ENCODE measurements at regions not wholly inside any gene's neighbourhood (a gene's known extent, or its start where the extent isn't known, plus 50 kb on each side); places are given as distances from the start of the nearest gene placed in this dataset.
"Not testable (repeated sequence)": the region's sequence is repeated elsewhere in the genome, so short reads cannot be mapped to it uniquely, and the experiment has no call there.

DNA sequence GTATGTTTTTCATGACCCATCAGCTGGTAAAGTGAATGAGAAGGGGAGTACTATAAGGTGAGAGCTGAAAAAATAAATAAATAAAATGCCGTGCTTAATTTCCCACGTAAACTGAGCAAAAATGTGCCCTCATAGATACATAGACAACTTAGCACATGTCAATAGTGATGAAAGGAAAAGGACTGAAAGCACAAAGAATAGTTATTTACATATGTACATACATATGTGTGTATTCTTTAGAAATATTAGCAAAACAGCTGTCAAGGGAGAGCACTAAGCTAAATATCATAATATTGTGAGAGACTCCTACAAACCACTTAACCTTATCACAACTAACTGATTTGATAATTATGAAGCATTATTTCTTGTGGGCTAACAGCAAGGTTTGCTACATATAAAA is 213.6 kb upstream of the FTMT start:
- Histone ChIP-seq H3K4me1 (peaks cover 0 to 7% (median 0%) of the 10 kb centered on the region in 4 donors), H3K27ac (no peak overlapping the region), H3K9me3 (no peaks in the 10 kb centered on the region), H3K27me3 (no peaks in the 10 kb centered on the region), H3K36me3 (no peaks in the 10 kb centered on the region), H3K4me3 (no peak overlapping the region)
- no peak for TF ChIP-seq CTCF (IDR thresholded peaks at IDR 0.05)
- intact Hi-C loops (cut with DNase I; ENCODE audit: low total_unique reads) = no loop called here
- DNase-seq = no peak

DNA sequence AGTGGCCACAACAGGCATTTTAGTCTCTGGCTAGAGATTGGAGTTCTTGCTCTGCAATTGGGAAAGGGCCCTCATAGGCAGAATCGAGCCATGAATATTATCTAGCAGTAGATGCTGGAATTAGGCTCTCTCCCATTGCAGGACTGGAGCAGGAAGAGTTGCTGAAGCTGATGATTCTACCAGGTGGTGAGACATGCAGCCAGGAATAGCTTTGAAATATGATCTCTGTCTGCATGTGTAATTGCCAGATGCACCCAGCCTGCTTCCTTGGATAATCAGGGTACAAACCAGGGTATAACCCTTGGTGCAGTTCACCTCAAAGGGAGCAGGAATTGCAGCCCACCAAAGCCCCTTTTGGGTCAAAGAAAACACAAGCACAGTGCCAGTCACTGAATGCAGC is 211.4 kb upstream of the FTMT start:
- no peak overlapping the region for H3K4me3 ChIP-seq
- no peaks in the 10 kb centered on the region for H3K36me3 ChIP-seq
- DNase-seq = no peak
- no peaks in the 10 kb centered on the region for H3K27me3 ChIP-seq
- no peak overlapping the region for H3K27ac ChIP-seq
- intact Hi-C loops (cut with DNase I; ENCODE audit: low total_unique reads) = no loop called here
- no peaks in the 10 kb centered on the region for H3K9me3 ChIP-seq
- H3K4me1 ChIP-seq = peaks cover 0 to under 1% (median 0%) of the 10 kb centered on the region in 4 donors
- TF ChIP-seq CTCF (IDR thresholded peaks at IDR 0.05) = no peak

GRCh38 chr5:121658221-121658620 is 193.5 kb upstream of the FTMT start:
- H3K4me1 ChIP-seq = no peaks in the 10 kb centered on the region
- H3K4me3 ChIP-seq = no peak overlapping the region
- no peaks in the 10 kb centered on the region for H3K27me3 ChIP-seq
- no peak for DNase-seq
- intact Hi-C loops (cut with DNase I; ENCODE audit: low total_unique reads) = no loop called here
- H3K27ac ChIP-seq = no peak overlapping the region
- H3K9me3 ChIP-seq = no peaks in the 10 kb centered on the region
- H3K36me3 ChIP-seq = no peaks in the 10 kb centered on the region
- TF ChIP-seq CTCF (IDR thresholded peaks at IDR 0.05) = no peak

DNA sequence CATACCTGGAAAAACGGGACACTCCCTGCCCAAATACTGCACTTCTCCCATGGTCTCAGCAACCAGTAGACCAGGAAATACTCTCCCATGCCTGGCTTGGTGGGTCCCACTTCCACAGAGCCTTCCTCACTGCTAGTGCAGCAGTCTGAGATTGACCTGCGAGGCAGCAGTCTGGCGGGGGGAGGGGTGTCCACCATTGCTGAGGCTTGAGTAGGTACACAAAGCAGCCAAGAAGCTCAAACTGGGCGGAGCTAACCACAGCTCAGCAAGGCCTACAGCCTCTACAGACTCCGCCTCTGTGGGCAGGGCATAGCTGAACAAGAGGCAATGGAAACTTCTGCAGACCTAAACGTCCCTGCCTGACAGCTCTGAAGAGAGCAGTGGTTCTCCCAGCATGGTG is 191.5 kb upstream of the FTMT start:
- intact Hi-C loops (cut with DNase I; ENCODE audit: low total_unique reads) = no loop called here
- TF ChIP-seq CTCF (IDR thresholded peaks at IDR 0.05) = no peak
- no peak overlapping the region for H3K27ac ChIP-seq
- H3K9me3 ChIP-seq = no peaks in the 10 kb centered on the region
- H3K27me3 ChIP-seq = no peaks in the 10 kb centered on the region
- no peaks in the 10 kb centered on the region for H3K4me1 ChIP-seq
- DNase-seq = no peak
- no peaks in the 10 kb centered on the region for H3K36me3 ChIP-seq
- H3K4me3 ChIP-seq = no peak overlapping the region

DNA sequence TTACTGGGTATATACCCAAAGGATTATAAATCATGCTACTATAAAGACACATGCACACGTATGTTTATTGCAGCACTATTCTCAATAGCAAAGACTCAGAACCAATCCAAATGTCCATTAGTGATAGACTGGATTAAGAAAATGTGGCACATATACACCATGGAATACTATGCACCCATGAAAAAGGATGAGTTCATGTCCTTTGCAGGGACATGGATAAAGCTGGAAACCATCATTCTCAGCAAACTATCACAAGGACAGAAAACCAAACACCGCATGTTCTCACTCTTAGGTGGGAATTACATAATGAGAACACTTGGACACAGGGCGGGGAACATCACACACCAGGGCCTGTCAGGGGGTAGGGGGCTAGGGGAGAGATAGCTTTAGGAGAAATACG is 186.1 kb upstream of the FTMT start:
- H3K27me3 ChIP-seq; H3K4me1 ChIP-seq; DNase-seq; H3K9me3 ChIP-seq; H3K27ac ChIP-seq; H3K4me3 ChIP-seq; intact Hi-C loops (cut with DNase I; ENCODE audit: low total_unique reads); H3K36me3 ChIP-seq: not testable (repeated sequence)

- DNase-seq = no peak
- H3K9me3 ChIP-seq = no peaks in the 10 kb centered on the region
- H3K27me3 ChIP-seq = no peaks in the 10 kb centered on the region
- H3K4me1 ChIP-seq = no peaks in the 10 kb centered on the region
- intact Hi-C loops (cut with DNase I; ENCODE audit: low total_unique reads) = no loop called here
- no peak overlapping the region for H3K27ac ChIP-seq
- H3K4me3 ChIP-seq = no peak overlapping the region
- TF ChIP-seq CTCF (IDR thresholded peaks at IDR 0.05) = no peak
- H3K36me3 ChIP-seq = no peaks in the 10 kb centered on the region
Measured at GRCh38 chr5:121667292-121667691, 184.4 kb upstream of the FTMT start.
